HFF-Myc (cell line): ENCODE measurements at regions not wholly inside any gene's neighbourhood (a gene's known extent, or its start where the extent isn't known, plus 50 kb on each side); places are given as distances from the start of the nearest gene placed in this dataset.

ENCODE experiments used
- DNase-seq: peaks from one replicate; pipeline ENCODE4 v3.0.0-alpha.2; 2011; ENCODE audit warnings: low read depth; ENCODE audit errors: extremely low read depth
- H3K4me3 ChIP-seq: replicated peaks from 2 replicates; pipeline ENCODE4 v1.5.1; 2011; ENCODE audit warnings: low read depth, mild to moderate bottlenecking, control low read depth, low read length
- CTCF ChIP-seq: IDR thresholded peaks from 2 replicates; pipeline ENCODE4 v1.5.1; 2012; ENCODE audit warnings: mild to moderate bottlenecking, low read depth, low read length, control low read depth; ENCODE audit errors: missing control alignments

- no peak for DNase-seq
- TF ChIP-seq CTCF, result no peak
- no peak overlapping the region for H3K4me3 ChIP-seq
Measured at GRCh38 chr1:221317537-221317936, 424.4 kb downstream of the DUSP10 start.

GRCh38 chr1:221327954-221328353 lies 413.9 kb downstream of the DUSP10 start:
- DNase-seq, result peak; percentile 26
- TF ChIP-seq CTCF, result no peak
- no peak overlapping the region for H3K4me3 ChIP-seq

DNA sequence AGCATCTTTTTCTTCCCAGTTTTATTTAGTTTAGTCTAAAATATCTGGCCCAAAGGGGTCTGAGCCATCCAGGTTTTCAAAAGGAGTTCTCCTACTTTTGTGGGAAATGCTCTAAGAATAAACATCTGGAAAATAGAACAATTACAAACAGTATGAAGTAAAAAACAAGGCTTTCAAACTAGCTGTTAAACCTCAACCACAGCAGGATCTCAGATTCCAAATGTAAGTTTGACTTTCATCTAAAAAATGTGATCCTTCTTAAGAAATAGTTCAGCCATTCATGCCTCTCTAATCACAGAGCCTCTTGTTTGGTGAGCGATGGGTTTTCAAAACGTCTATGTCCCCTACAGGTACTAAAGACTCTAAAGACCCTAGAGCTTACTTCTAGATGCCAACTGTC lies 413.5 kb downstream of the DUSP10 start:
- no peak for TF ChIP-seq CTCF
- no peak overlapping the region for H3K4me3 ChIP-seq
- no peak for DNase-seq

DNA sequence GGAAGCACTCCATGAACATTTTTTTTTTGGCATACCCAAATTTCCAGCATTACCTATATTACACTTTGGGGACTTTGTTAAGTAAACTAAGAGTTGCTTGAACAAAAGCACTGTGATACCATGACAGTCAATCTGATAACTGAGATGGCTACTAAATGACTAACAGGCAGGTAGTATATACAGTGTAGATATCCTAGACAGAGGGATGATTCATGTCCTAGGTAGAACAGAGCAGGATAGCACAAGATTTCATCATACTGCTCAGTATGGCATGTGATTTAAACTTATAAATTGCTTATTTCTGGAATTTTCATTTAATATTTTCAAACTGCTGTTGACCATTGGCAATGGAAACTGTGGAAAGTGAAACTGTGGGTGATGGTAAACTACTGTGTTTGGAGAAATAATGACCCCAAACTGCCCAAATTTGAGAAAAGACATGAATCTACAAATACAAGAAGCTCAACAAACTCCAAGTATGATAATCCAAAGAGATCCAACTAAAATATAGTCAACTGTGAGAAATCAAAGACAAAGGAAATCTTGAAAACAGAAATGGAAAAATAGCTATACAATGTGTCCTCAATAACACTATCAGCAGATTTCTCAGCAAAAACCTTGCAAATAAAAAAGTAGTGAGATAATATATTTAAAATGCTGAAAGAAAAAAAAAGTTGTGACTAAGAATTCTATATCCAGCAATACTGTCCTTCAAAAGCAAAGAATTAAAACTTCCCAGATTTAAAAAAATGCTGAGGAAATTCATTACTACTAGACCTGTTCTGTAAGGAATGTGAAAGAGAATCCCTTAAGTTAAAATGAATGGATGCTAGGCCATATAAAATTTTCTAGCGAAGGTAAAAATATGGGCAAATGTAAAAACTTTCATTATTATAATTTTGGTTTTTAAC lies 410.4 kb downstream of the DUSP10 start:
- TF ChIP-seq CTCF, result no peak
- no peak for DNase-seq
- no peak overlapping the region for H3K4me3 ChIP-seq

- DNase-seq, result no peak
- no peak overlapping the region for H3K4me3 ChIP-seq
- no peak for TF ChIP-seq CTCF
Measured at GRCh38 chr1:221334062-221334461, 407.8 kb downstream of the DUSP10 start.

DNA sequence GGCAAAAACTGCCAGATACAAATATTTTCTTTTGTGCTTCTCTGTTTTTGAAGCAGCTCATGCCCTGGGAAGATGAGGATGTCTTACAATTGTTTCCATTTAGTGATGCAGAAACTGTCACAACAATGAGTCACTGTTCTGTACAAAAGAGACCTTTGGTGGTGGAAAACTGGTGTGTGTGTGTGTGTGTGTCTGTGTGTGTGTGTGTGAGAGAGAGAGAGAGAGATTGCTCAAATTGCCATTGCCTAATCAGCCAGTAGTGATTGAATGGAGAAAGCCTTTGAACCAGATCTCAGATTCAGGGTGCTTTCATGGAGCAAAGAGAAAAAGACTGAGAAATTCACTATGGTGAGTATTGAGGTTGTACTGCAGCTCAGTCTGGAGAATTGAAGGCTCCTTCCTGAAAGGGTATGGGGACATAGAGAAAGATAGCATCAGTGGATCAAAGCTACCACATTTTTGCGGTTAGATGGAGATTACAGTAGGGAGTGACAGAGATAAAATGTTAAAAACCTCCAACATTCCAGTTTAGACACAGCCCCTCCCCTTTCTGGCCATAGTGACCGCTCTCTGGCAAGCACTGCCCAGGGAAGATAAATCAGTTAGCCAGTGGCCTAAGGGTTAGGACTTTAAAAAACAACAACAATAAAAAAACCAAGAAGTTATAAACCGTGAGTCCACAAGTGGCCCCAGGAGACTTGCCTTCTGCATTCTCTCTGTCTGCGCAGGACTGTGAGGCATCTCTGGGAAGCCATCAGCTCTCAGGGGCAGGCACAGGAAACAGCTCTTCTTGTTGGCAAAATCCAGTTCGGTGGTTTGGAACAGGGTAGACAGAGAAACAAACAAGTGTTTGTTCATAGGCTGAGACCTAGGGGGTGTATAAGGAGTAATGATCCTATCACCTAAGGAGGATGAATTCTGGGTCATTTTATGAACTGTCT lies 406.5 kb downstream of the DUSP10 start:
- no peak overlapping the region for H3K4me3 ChIP-seq
- DNase-seq, result peak; percentile 22
- TF ChIP-seq CTCF, result no peak
